HG02870 (cell line): ENCODE measurements at regions not wholly inside any gene's neighbourhood (a gene's known extent, or its start where the extent isn't known, plus 50 kb on each side); places are given as distances from the start of the nearest gene placed in this dataset.

Source experiments
- ATAC-seq: cut with Tn5 transposase; IDR thresholded peaks from one replicate; pipeline ENCODE4 v1.9.1; 2021; ENCODE audit warnings: mild to moderate bottlenecking, moderate library complexity; ENCODE audit not compliant: unreplicated experiment

- no peak for ATAC-seq
Observed at GRCh38 chr4:179486570-179487335, 2044.5 kb upstream of the AGA start.

- ATAC-seq = no peak
Observed at GRCh38 chr4:179492260-179493080, 2050.2 kb upstream of the AGA start.

GRCh38 chr4:179503976-179504375, 2061.7 kb upstream of the AGA start:
- no peak for ATAC-seq

- ATAC-seq = no peak
Observed at GRCh38 chr4:179509489-179509888, 2067.3 kb upstream of the AGA start.

GRCh38 chr4:179521952-179522351, 2079.7 kb upstream of the AGA start:
- ATAC-seq = no peak

GRCh38 chr4:179530958-179531357, 2088.7 kb upstream of the AGA start:
- ATAC-seq = no peak

- ATAC-seq = no peak
Observed at GRCh38 chr4:179536694-179537093, 2094.5 kb upstream of the AGA start.

GRCh38 chr4:179539641-179540040, 2097.4 kb upstream of the AGA start:
- ATAC-seq = no peak

GRCh38 chr4:179543771-179544170, 2101.5 kb upstream of the AGA start:
- no peak for ATAC-seq

- ATAC-seq = no peak
Observed at GRCh38 chr4:179544496-179544895, 2102.3 kb upstream of the AGA start.

GRCh38 chr4:179552131-179552530, 2109.9 kb upstream of the AGA start:
- ATAC-seq = no peak

GRCh38 chr4:179563741-179564140, 2121.5 kb upstream of the AGA start:
- no peak for ATAC-seq

GRCh38 chr4:179569549-179569948, 2127.3 kb upstream of the AGA start:
- no peak for ATAC-seq

GRCh38 chr4:179582164-179582905, 2140.1 kb upstream of the AGA start:
- ATAC-seq = no peak

- no peak for ATAC-seq
Observed at GRCh38 chr4:179583221-179583620, 2141.0 kb upstream of the AGA start.

GRCh38 chr4:179584101-179584500, 2141.9 kb upstream of the AGA start:
- no peak for ATAC-seq

- no peak for ATAC-seq
Observed at GRCh38 chr4:179585761-179586160, 2143.5 kb upstream of the AGA start.

- ATAC-seq = no peak
Observed at GRCh38 chr4:179586460-179586859, 2144.2 kb upstream of the AGA start.

- no peak for ATAC-seq
Observed at GRCh38 chr4:179595671-179596410, 2153.6 kb upstream of the AGA start.

- ATAC-seq = no peak
Observed at GRCh38 chr4:179596621-179597020, 2154.4 kb upstream of the AGA start.

GRCh38 chr4:179597301-179597700, 2155.1 kb upstream of the AGA start:
- no peak for ATAC-seq
